ENCODE measurements at regions not wholly inside any gene's neighbourhood (a gene's known extent, or its start where the extent isn't known, plus 50 kb on each side); places are given as distances from the start of the nearest gene placed in this dataset.
A peak's percentile ranks its signal among the peaks of the same experiment; 100 is the strongest.
"Not testable (repeated sequence)": the region's sequence is repeated elsewhere in the genome, so short reads cannot be mapped to it uniquely, and the experiment has no call there.

DNA sequence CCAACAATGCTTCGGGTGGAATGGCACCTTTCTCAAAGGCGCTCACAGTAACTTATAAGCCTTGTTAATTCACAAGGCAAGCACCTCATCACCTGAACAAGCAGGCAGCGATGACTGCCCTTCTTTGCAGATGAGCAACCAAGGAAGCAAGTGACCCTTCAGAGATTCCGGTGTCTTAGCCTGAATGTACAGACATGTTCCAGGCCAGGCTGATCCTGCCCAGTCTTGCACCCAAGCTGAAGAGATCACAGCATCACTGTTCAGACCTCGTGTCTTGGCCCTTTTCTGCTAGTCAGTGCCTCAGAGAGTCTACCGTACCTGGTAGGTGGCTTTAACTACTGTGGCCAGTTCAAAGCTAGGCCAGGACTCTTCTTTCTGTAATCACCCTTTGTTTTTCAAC lies 94.7 kb upstream of the ERCC6L2 start:
- Histone ChIP-seq H3K4me3 (ENCODE audit: low read length) (no peak overlapping the region), H3K36me3 (ENCODE audit: control insufficient read depth, insufficient read depth, low read length) (no peaks in the 10 kb centered on the region), H3K27ac (ENCODE audit: low read depth, low read length) (no peak overlapping the region), H3K4me1 (ENCODE audit: control insufficient read depth, insufficient read depth, low read length) (no peaks in the 10 kb centered on the region), H3K27me3 (ENCODE audit: control insufficient read depth, insufficient read depth, low read length) (no peaks in the 10 kb centered on the region), H3K9ac (ENCODE audit: low read length) (no peak overlapping the region)

GRCh38 chr9:95780121-95780520 lies 95.4 kb upstream of the ERCC6L2 start:
- Histone ChIP-seq H3K9ac (ENCODE audit: low read length) (no peak overlapping the region), H3K4me1 (ENCODE audit: control insufficient read depth, insufficient read depth, low read length) (no peaks in the 10 kb centered on the region), H3K36me3 (ENCODE audit: control insufficient read depth, insufficient read depth, low read length) (no peaks in the 10 kb centered on the region), H3K4me3 (ENCODE audit: low read length) (no peak overlapping the region), H3K27ac (ENCODE audit: low read depth, low read length) (no peak overlapping the region), H3K27me3 (ENCODE audit: control insufficient read depth, insufficient read depth, low read length) (no peaks in the 10 kb centered on the region)

GRCh38 chr9:95779597-95779996 lies 95.9 kb upstream of the ERCC6L2 start:
- H3K27me3 ChIP-seq (ENCODE audit: control insufficient read depth, insufficient read depth, low read length); H3K4me1 ChIP-seq (ENCODE audit: control insufficient read depth, insufficient read depth, low read length); H3K4me3 ChIP-seq (ENCODE audit: low read length); H3K27ac ChIP-seq (ENCODE audit: low read depth, low read length); H3K9ac ChIP-seq (ENCODE audit: low read length); H3K36me3 ChIP-seq (ENCODE audit: control insufficient read depth, insufficient read depth, low read length): not testable (repeated sequence)

- H3K4me1 ChIP-seq (ENCODE audit: control insufficient read depth, insufficient read depth, low read length): no peaks in the 10 kb centered on the region
- no peak overlapping the region for H3K27ac ChIP-seq (ENCODE audit: low read depth, low read length)
- no peak overlapping the region for H3K4me3 ChIP-seq (ENCODE audit: low read length)
- H3K36me3 ChIP-seq (ENCODE audit: control insufficient read depth, insufficient read depth, low read length): no peaks in the 10 kb centered on the region
- no peak overlapping the region for H3K9ac ChIP-seq (ENCODE audit: low read length)
- H3K27me3 ChIP-seq (ENCODE audit: control insufficient read depth, insufficient read depth, low read length): no peaks in the 10 kb centered on the region
These were observed 96.5 kb upstream of the ERCC6L2 start for GRCh38 chr9:95778957-95779356.

DNA sequence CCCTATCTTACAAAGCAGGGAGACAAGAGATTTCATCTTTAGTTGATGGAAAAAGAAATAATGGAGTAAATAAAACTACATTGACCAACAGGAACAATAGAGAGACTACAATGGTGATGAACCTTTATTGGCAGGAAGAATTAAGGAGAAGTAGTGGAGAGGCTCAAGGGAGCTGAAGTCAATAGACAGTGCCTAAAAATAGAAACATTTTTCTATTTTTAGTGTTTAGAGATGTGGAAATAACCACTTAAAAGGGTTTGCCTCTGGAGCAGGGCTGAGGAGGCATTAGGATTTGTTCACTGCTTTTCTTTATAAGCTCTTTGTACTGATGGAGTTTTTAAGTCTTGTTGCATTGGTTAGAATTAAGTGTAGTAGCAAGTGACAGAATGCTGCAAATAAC lies 98.4 kb upstream of the ERCC6L2 start:
- Histone ChIP-seq H3K4me1 (ENCODE audit: control insufficient read depth, insufficient read depth, low read length) (no peaks in the 10 kb centered on the region), H3K36me3 (ENCODE audit: control insufficient read depth, insufficient read depth, low read length) (no peaks in the 10 kb centered on the region), H3K27ac (ENCODE audit: low read depth, low read length) (no peak overlapping the region), H3K27me3 (ENCODE audit: control insufficient read depth, insufficient read depth, low read length) (no peaks in the 10 kb centered on the region), H3K4me3 (ENCODE audit: low read length) (no peak overlapping the region), H3K9ac (ENCODE audit: low read length) (no peak overlapping the region)

GRCh38 chr9:95776176-95776575 lies 99.3 kb upstream of the ERCC6L2 start:
- no peaks in the 10 kb centered on the region for H3K36me3 ChIP-seq (ENCODE audit: control insufficient read depth, insufficient read depth, low read length)

GRCh38 chr9:95775191-95775590 lies 100.3 kb upstream of the ERCC6L2 start:
- H3K27ac ChIP-seq (ENCODE audit: low read depth, low read length): no peak overlapping the region
- no peaks in the 10 kb centered on the region for H3K36me3 ChIP-seq (ENCODE audit: control insufficient read depth, insufficient read depth, low read length)
- H3K27me3 ChIP-seq (ENCODE audit: control insufficient read depth, insufficient read depth, low read length): no peaks in the 10 kb centered on the region
- H3K9ac ChIP-seq (ENCODE audit: low read length): no peak overlapping the region
- no peak overlapping the region for H3K4me3 ChIP-seq (ENCODE audit: low read length)
- peaks cover 8% of the 10 kb centered on the region for H3K4me1 ChIP-seq (ENCODE audit: control insufficient read depth, insufficient read depth, low read length)

More at GRCh38 chr9:95776176-95776575, 99.3 kb upstream of the ERCC6L2 start:
- peaks cover 8% of the 10 kb centered on the region for H3K4me1 ChIP-seq (ENCODE audit: control insufficient read depth, insufficient read depth, low read length)
- H3K9ac ChIP-seq (ENCODE audit: low read length): no peak overlapping the region
- no peaks in the 10 kb centered on the region for H3K27me3 ChIP-seq (ENCODE audit: control insufficient read depth, insufficient read depth, low read length)
- H3K27ac ChIP-seq (ENCODE audit: low read depth, low read length): no peak overlapping the region
- H3K4me3 ChIP-seq (ENCODE audit: low read length): no peak overlapping the region

DNA sequence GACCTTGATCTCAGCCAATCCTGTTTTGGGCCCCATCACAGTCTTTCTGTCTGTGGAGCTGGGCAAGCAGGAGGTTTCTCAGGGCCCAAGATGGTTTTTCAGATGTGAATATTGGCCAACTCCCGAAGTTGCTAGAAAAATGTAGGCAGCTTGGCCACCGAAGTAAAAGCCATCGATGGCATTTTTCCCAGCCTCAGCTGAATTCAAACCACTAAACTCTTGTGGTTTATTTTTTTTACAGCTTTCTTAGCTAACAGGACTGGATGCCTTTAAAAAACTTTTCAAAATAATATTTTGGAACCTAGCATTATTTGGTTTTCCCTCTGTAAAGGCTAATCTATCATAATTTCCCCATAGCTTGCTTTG lies 102.5 kb upstream of the ERCC6L2 start:
- H3K9ac ChIP-seq (ENCODE audit: low read length): no peak overlapping the region
- no peak overlapping the region for H3K4me3 ChIP-seq (ENCODE audit: low read length)
- no peaks in the 10 kb centered on the region for H3K36me3 ChIP-seq (ENCODE audit: control insufficient read depth, insufficient read depth, low read length)
- peak overlapping the region; percentile 78 for H3K27ac ChIP-seq (ENCODE audit: low read depth, low read length)
- H3K27me3 ChIP-seq (ENCODE audit: control insufficient read depth, insufficient read depth, low read length): no peaks in the 10 kb centered on the region
- H3K4me1 ChIP-seq (ENCODE audit: control insufficient read depth, insufficient read depth, low read length): peaks cover 8% of the 10 kb centered on the region

- Histone ChIP-seq H3K27me3 (ENCODE audit: control insufficient read depth, insufficient read depth, low read length) (no peaks in the 10 kb centered on the region), H3K4me1 (ENCODE audit: control insufficient read depth, insufficient read depth, low read length) (peaks cover 8% of the 10 kb centered on the region), H3K36me3 (ENCODE audit: control insufficient read depth, insufficient read depth, low read length) (no peaks in the 10 kb centered on the region), H3K9ac (ENCODE audit: low read length) (no peak overlapping the region), H3K4me3 (ENCODE audit: low read length) (no peak overlapping the region), H3K27ac (ENCODE audit: low read depth, low read length) (peak overlapping the region; percentile 78)
These were observed 103.0 kb upstream of the ERCC6L2 start for GRCh38 chr9:95772320-95773052.

DNA sequence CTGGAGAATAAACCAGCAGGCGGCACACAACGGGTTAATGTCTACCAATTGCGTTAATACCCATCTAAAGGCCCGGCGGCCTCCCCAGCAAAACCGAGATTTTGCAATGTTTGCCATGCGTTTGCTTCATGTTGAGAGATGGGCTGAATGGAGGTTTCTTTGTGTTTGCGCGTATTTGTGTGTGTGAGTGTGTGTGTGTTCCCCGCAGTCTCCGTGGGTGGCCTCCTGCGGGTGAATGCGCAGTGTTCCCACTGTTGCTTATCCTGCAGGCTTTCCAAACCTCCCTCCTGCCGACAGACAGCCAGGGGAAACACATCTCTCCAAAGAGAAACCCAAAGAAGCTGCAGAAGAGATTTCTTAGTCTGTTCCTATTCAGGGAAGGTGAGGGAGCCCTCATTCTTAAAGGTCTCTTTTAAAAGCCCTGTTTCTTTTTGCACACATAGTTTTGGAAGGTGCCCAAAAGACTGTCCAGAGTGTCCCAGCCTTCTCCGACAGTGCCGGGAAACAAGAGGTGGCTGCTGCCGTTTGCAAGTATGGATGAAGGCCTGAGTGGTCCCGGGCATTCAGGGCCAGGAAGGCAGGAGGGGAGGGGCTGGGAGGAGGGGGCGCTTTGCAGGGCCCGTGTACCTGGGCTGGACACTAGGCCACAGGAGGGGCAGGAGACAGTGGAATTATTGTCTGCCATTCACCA lies 103.8 kb upstream of the ERCC6L2 start:
- no peak overlapping the region for H3K9ac ChIP-seq (ENCODE audit: low read length)
- H3K4me1 ChIP-seq (ENCODE audit: control insufficient read depth, insufficient read depth, low read length): peaks cover 8% of the 10 kb centered on the region
- no peaks in the 10 kb centered on the region for H3K36me3 ChIP-seq (ENCODE audit: control insufficient read depth, insufficient read depth, low read length)
- peak overlapping the region; percentile 14 for H3K4me3 ChIP-seq (ENCODE audit: low read length)
- H3K27ac ChIP-seq (ENCODE audit: low read depth, low read length): peak overlapping the region; percentile 78
- H3K27me3 ChIP-seq (ENCODE audit: control insufficient read depth, insufficient read depth, low read length): no peaks in the 10 kb centered on the region

- H3K27me3 ChIP-seq (ENCODE audit: control insufficient read depth, insufficient read depth, low read length): no peaks in the 10 kb centered on the region
- no peak overlapping the region for H3K27ac ChIP-seq (ENCODE audit: low read depth, low read length)
- H3K9ac ChIP-seq (ENCODE audit: low read length): no peak overlapping the region
- H3K36me3 ChIP-seq (ENCODE audit: control insufficient read depth, insufficient read depth, low read length): no peaks in the 10 kb centered on the region
- H3K4me1 ChIP-seq (ENCODE audit: control insufficient read depth, insufficient read depth, low read length): peaks cover 8% of the 10 kb centered on the region
- no peak overlapping the region for H3K4me3 ChIP-seq (ENCODE audit: low read length)
These were observed 104.8 kb upstream of the ERCC6L2 start for GRCh38 chr9:95770653-95771131.

GRCh38 chr9:95769909-95770433 lies 105.5 kb upstream of the ERCC6L2 start:
- Histone ChIP-seq H3K27ac (ENCODE audit: low read depth, low read length) (no peak overlapping the region), H3K27me3 (ENCODE audit: control insufficient read depth, insufficient read depth, low read length) (no peaks in the 10 kb centered on the region), H3K9ac (ENCODE audit: low read length) (no peak overlapping the region), H3K4me1 (ENCODE audit: control insufficient read depth, insufficient read depth, low read length) (peaks cover 8% of the 10 kb centered on the region), H3K36me3 (ENCODE audit: control insufficient read depth, insufficient read depth, low read length) (no peaks in the 10 kb centered on the region), H3K4me3 (ENCODE audit: low read length) (no peak overlapping the region)

Data from rectal smooth muscle tissue (tissue), 1 donor.